ENCODE measurements at regions not wholly inside any gene's neighbourhood (a gene's known extent, or its start where the extent isn't known, plus 50 kb on each side); places are given as distances from the start of the nearest gene placed in this dataset.

DNA sequence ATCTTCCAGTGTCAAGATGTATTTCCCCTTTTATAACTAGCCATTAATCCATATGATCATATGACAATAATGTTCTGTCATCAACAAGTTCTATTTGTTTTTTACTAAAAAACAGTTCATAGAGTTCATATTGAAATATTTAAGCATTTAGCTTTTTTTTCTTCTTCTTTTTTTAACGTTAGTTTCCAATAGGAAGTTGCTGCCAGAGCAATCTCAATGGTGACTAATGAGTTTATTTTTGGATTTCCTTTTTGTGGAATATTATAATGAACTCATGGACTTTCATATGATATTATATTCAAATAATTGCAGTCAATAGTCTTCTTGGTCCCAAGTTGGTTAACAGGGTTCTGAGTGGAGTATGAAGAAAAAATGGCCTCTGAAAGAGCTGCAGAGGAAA is 343.3 kb downstream of the BCKDHB start:
- no peak for TF ChIP-seq ZNF488 (tag by site-specific recombination; IDR thresholded peaks at IDR 0.05)
- TF ChIP-seq, protein P1, sequence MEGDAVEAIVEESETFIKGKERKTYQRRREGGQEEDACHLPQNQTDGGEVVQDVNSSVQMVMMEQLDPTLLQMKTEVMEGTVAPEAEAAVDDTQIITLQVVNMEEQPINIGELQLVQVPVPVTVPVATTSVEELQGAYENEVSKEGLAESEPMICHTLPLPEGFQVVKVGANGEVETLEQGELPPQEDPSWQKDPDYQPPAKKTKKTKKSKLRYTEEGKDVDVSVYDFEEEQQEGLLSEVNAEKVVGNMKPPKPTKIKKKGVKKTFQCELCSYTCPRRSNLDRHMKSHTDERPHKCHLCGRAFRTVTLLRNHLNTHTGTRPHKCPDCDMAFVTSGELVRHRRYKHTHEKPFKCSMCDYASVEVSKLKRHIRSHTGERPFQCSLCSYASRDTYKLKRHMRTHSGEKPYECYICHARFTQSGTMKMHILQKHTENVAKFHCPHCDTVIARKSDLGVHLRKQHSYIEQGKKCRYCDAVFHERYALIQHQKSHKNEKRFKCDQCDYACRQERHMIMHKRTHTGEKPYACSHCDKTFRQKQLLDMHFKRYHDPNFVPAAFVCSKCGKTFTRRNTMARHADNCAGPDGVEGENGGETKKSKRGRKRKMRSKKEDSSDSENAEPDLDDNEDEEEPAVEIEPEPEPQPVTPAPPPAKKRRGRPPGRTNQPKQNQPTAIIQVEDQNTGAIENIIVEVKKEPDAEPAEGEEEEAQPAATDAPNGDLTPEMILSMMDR (tag by site-specific recombination; IDR thresholded peaks at IDR 0.05): no peak
- TF ChIP-seq ZNF530 (tag by site-specific recombination; IDR thresholded peaks at IDR 0.05; ENCODE audit: low read depth): no peak
